Liver (tissue), 8 donors: ENCODE measurements at regions not wholly inside any gene's neighbourhood (a gene's known extent, or its start where the extent isn't known, plus 50 kb on each side); places are given as distances from the start of the nearest gene placed in this dataset.

ENCODE experiments used
- DNase-seq: peaks from one replicate; pipeline ENCODE4 v3.0.0-alpha.2; 2017; ENCODE audit warnings: low spot score
- H3K27ac ChIP-seq, 2 donors: one replicate each; pipeline ENCODE4 v1.7.0; 2013; ENCODE audit warnings: inconsistent platforms in 2 of 2, low read length in 2 of 2, control low read depth in 1 of 2, low read depth in 1 of 2, mild to moderate bottlenecking in 1 of 2
- H3K27me3 ChIP-seq, 4 donors: one replicate each; pipeline versions ENCODE4 v1.6.1 to v1.7.0; 2013; ENCODE audit warnings: low read length in 3 of 4, inconsistent platforms in 1 of 4, mild to moderate bottlenecking in 1 of 4, moderate library complexity in 1 of 4; ENCODE audit not compliant: control insufficient read depth in 4 of 4, insufficient read depth in 4 of 4
- H3K36me3 ChIP-seq, 4 donors: one replicate each; pipeline versions ENCODE4 v1.6.1 to v1.7.0; 2013; ENCODE audit warnings: low read length in 3 of 4, mild to moderate bottlenecking in 3 of 4, low read depth in 1 of 4, moderate library complexity in 1 of 4; ENCODE audit not compliant: control insufficient read depth in 4 of 4, insufficient read depth in 3 of 4
- H3K4me1 ChIP-seq, 4 donors: one replicate each; pipeline versions ENCODE4 v1.6.1 to v1.7.0; 2013; ENCODE audit warnings: low read length in 3 of 4, mild to moderate bottlenecking in 3 of 4, moderate library complexity in 1 of 4; ENCODE audit not compliant: control insufficient read depth in 4 of 4, insufficient read depth in 4 of 4
- H3K4me3 ChIP-seq, 3 donors: one replicate each; pipeline versions ENCODE4 v1.6.1 to v1.7.0; 2013; ENCODE audit warnings: low read length in 3 of 3, control low read depth in 1 of 3, low read depth in 1 of 3, mild to moderate bottlenecking in 1 of 3
- H3K9ac ChIP-seq, 2 donors: one replicate each; pipeline ENCODE4 v1.7.0; 2013; ENCODE audit warnings: low read length in 2 of 2, mild to moderate bottlenecking in 2 of 2, moderate library complexity in 2 of 2, control low read depth in 1 of 2, low read depth in 1 of 2
- H3K9me3 ChIP-seq, 4 donors: one replicate each; pipeline versions ENCODE4 v1.6.1 to v1.7.0; 2013; ENCODE audit warnings: low read length in 3 of 4; ENCODE audit not compliant: control insufficient read depth in 4 of 4
- EGR1 ChIP-seq, 2 donors: IDR thresholded peaks; 2 replicates each; pipeline ENCODE4 v1.6.1; 2016 to 2018; ENCODE audit warnings: antibody characterized with exemption in 2 of 2, low read depth in 2 of 2
- FOXA1 ChIP-seq: IDR thresholded peaks from 2 replicates; pipeline ENCODE4 v1.6.1; 2016; ENCODE audit warnings: antibody characterized with exemption
- FOXA2 ChIP-seq: IDR thresholded peaks from 2 replicates; pipeline ENCODE4 v1.6.1; 2016; ENCODE audit warnings: antibody characterized with exemption
- HNF4A ChIP-seq, 2 donors: conservative IDR thresholded peaks; 2 replicates each; pipeline ENCODE4 v1.6.1; 2016; ENCODE audit warnings: antibody characterized with exemption in 2 of 2, mild to moderate bottlenecking in 2 of 2
- HNF4G ChIP-seq: IDR thresholded peaks from 2 replicates; pipeline ENCODE4 v1.6.1; 2016; ENCODE audit warnings: antibody characterized with exemption
- JUND ChIP-seq, 2 donors: IDR thresholded peaks; 2 replicates each; pipeline ENCODE4 v1.6.1; 2016; ENCODE audit warnings: antibody characterized with exemption in 2 of 2
- RAD21 ChIP-seq, 2 donors: IDR thresholded peaks; 2 replicates each; pipeline ENCODE4 v1.6.1; 2016; ENCODE audit warnings: antibody characterized with exemption in 2 of 2, mild to moderate bottlenecking in 2 of 2
- RXRA ChIP-seq, 2 donors: IDR thresholded peaks; 2 replicates each; pipeline ENCODE4 v1.6.1; 2017 to 2018; ENCODE audit warnings: antibody characterized with exemption in 2 of 2, mild to moderate bottlenecking in 1 of 2
- SP1 ChIP-seq: IDR thresholded peaks from 2 replicates; pipeline ENCODE4 v1.6.1; 2018; ENCODE audit warnings: antibody characterized with exemption, mild to moderate bottlenecking
- TAF1 ChIP-seq: conservative IDR thresholded peaks from 2 replicates; pipeline ENCODE4 v1.6.1; 2016; ENCODE audit warnings: antibody characterized with exemption, mild to moderate bottlenecking
- YY1 ChIP-seq: IDR thresholded peaks from 2 replicates; pipeline ENCODE4 v1.6.1; 2016; ENCODE audit warnings: antibody characterized with exemption, mild to moderate bottlenecking
- ZBTB33 ChIP-seq: IDR thresholded peaks from 2 replicates; pipeline ENCODE4 v1.6.1; 2016; ENCODE audit warnings: antibody characterized with exemption
- WGBS: extraction: QIAGEN DNeasy Blood & Tissue Kit; methylation state at CpG from one replicate; pipeline ENCODE4 v1.1.7; 2013; 5-methylcytosine and 5-hydroxymethylcytosine counted together
- TF ChIP-seq, protein P1 (sequence below): IDR thresholded peaks from 2 replicates; pipeline ENCODE4 v1.6.1; 2016; ENCODE audit warnings: antibody characterized with exemption
- TF ChIP-seq, protein P2 (sequence below): fragments of 150-350 bp; IDR thresholded peaks from 2 replicates; pipeline ENCODE4 v1.5.1; 2017; ENCODE audit warnings: improper control_type of control experiment, low read depth, low read length; ENCODE audit not compliant: missing input control
- TF ChIP-seq, protein P3 (sequence below): IDR thresholded peaks from 2 replicates; pipeline ENCODE4 v1.6.1; 2016; ENCODE audit warnings: antibody characterized with exemption
- donor health status: healthy.
- donor health status: healthy.
- donor health status: healthy.
- donor health status: healthy.
- donor health status: healthy.

GRCh38 chr10:132468216-132468615, 69.4 kb upstream of the INPP5A start (continued):
- TF ChIP-seq ZBTB33 (no peak), EGR1 (IDR thresholded peaks at IDR 0.05; ENCODE audit: low read depth in 2 of 2) (no peak), JUND (IDR thresholded peaks at IDR 0.05) (no peak), RAD21 (IDR thresholded peaks at IDR 0.05) (no peak), FOXA2 (no peak), RXRA (IDR thresholded peaks at IDR 0.05) (no peak), HNF4A (conservative IDR thresholded peaks at IDR 0.05) (no peak), SP1 (no peak), FOXA1 (no peak), HNF4G (no peak), YY1 (no peak)
- TF ChIP-seq, protein P1, sequence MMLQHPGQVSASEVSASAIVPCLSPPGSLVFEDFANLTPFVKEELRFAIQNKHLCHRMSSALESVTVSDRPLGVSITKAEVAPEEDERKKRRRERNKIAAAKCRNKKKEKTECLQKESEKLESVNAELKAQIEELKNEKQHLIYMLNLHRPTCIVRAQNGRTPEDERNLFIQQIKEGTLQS, result no peak

GRCh38 chr10:132468651-132469050, 68.9 kb upstream of the INPP5A start:
- no peaks in the 10 kb centered on the region for H3K36me3 ChIP-seq
- no peaks in the 10 kb centered on the region for H3K4me1 ChIP-seq
- H3K27ac ChIP-seq, result no peak overlapping the region
- 81% methylated on average over 10 of the region's 10 CpGs for WGBS
- no peak overlapping the region for H3K4me3 ChIP-seq
- no peak for DNase-seq
- no peaks in the 10 kb centered on the region for H3K27me3 ChIP-seq
- H3K9me3 ChIP-seq, result no peaks in the 10 kb centered on the region
- H3K9ac ChIP-seq, result no peak overlapping the region
- TF ChIP-seq, protein P2, sequence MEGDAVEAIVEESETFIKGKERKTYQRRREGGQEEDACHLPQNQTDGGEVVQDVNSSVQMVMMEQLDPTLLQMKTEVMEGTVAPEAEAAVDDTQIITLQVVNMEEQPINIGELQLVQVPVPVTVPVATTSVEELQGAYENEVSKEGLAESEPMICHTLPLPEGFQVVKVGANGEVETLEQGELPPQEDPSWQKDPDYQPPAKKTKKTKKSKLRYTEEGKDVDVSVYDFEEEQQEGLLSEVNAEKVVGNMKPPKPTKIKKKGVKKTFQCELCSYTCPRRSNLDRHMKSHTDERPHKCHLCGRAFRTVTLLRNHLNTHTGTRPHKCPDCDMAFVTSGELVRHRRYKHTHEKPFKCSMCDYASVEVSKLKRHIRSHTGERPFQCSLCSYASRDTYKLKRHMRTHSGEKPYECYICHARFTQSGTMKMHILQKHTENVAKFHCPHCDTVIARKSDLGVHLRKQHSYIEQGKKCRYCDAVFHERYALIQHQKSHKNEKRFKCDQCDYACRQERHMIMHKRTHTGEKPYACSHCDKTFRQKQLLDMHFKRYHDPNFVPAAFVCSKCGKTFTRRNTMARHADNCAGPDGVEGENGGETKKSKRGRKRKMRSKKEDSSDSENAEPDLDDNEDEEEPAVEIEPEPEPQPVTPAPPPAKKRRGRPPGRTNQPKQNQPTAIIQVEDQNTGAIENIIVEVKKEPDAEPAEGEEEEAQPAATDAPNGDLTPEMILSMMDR, result no peak
- TF ChIP-seq YY1, result no peak
- TF ChIP-seq RXRA (IDR thresholded peaks at IDR 0.05), result no peak
- no peak for TF ChIP-seq HNF4A (conservative IDR thresholded peaks at IDR 0.05)
- no peak for TF ChIP-seq ZBTB33
- TF ChIP-seq, protein P1, result no peak
- TF ChIP-seq, protein P3, sequence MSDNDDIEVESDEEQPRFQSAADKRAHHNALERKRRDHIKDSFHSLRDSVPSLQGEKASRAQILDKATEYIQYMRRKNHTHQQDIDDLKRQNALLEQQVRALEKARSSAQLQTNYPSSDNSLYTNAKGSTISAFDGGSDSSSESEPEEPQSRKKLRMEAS, result no peak
- TF ChIP-seq TAF1, result no peak
- TF ChIP-seq JUND (IDR thresholded peaks at IDR 0.05), result no peak
- TF ChIP-seq SP1, result no peak
- TF ChIP-seq FOXA1, result no peak
- no peak for TF ChIP-seq RAD21 (IDR thresholded peaks at IDR 0.05)
